Chondrocyte (in vitro differentiated cells): ENCODE measurements at regions not wholly inside any gene's neighbourhood (a gene's known extent, or its start where the extent isn't known, plus 50 kb on each side); places are given as distances from the start of the nearest gene placed in this dataset.
"Not testable (repeated sequence)": the region's sequence is repeated elsewhere in the genome, so short reads cannot be mapped to it uniquely, and the experiment has no call there.

Experiments
- DNase-seq: peaks from one replicate; pipeline ENCODE4 v3.0.0; 2021; ENCODE audit warnings: mixed read lengths, low spot score
- H3K27ac Mint-ChIP-seq: one replicate; pipeline ENCODE4 v1.8.0; 2021; ENCODE audit warnings: mild to moderate bottlenecking, moderate library complexity, mixed read lengths; ENCODE audit not compliant: unreplicated experiment
- H3K27me3 Mint-ChIP-seq: 2 replicates; pipeline ENCODE4 v1.8.0; 2021; ENCODE audit warnings: low read depth, mixed read lengths
- H3K36me3 Mint-ChIP-seq: 2 replicates; pipeline ENCODE4 v1.8.0; 2021; ENCODE audit warnings: low read depth, mixed read lengths
- H3K4me1 Mint-ChIP-seq: 2 replicates; pipeline ENCODE4 v1.8.0; 2021; ENCODE audit warnings: low read depth, mild to moderate bottlenecking, mixed read lengths
- H3K4me3 Mint-ChIP-seq: one replicate; pipeline ENCODE4 v1.8.0; 2021; ENCODE audit warnings: mild to moderate bottlenecking, moderate library complexity, mixed read lengths; ENCODE audit not compliant: unreplicated experiment
- H3K9me3 Mint-ChIP-seq: 2 replicates; pipeline ENCODE4 v1.8.0; 2021; ENCODE audit warnings: low read depth, mixed read lengths
- TF ChIP-seq, protein P1 (sequence below): fragments of 200-600 bp; sonication (generic); IDR thresholded peaks from 2 replicates; pipeline ENCODE4 v1.5.0; 2021; ENCODE audit warnings: antibody characterized with exemption, mild to moderate bottlenecking, moderate library complexity

DNA sequence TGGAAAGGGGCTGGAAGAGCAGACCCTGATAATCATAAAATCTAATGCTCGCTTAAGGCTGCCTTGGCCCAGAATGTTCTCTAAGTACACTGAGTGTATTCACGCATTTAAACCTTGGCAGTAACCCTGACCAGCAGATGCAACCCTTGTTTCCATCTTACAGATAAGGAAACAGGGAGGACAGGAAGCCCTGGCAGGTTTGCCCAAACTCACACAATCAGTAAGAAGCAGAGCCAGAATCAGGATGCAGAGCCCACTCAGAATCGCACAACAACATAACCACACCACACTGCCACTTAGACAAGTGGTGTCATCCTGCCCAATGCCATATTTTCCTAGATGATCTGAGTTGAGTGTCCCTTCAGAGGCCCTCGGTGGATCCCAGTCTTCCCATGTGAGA is 214.5 kb upstream of the HES1 start:
- Mint-ChIP-seq H3K27ac (no peak overlapping the region), H3K4me3 (no peak overlapping the region), H3K36me3 (peaks cover 10% of the 10 kb centered on the region), H3K4me1 (no peaks in the 10 kb centered on the region), H3K9me3 (peaks cover 27% of the 10 kb centered on the region), H3K27me3 (peaks cover 27% of the 10 kb centered on the region)
- TF ChIP-seq, protein P1, sequence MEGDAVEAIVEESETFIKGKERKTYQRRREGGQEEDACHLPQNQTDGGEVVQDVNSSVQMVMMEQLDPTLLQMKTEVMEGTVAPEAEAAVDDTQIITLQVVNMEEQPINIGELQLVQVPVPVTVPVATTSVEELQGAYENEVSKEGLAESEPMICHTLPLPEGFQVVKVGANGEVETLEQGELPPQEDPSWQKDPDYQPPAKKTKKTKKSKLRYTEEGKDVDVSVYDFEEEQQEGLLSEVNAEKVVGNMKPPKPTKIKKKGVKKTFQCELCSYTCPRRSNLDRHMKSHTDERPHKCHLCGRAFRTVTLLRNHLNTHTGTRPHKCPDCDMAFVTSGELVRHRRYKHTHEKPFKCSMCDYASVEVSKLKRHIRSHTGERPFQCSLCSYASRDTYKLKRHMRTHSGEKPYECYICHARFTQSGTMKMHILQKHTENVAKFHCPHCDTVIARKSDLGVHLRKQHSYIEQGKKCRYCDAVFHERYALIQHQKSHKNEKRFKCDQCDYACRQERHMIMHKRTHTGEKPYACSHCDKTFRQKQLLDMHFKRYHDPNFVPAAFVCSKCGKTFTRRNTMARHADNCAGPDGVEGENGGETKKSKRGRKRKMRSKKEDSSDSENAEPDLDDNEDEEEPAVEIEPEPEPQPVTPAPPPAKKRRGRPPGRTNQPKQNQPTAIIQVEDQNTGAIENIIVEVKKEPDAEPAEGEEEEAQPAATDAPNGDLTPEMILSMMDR: no peak
- no peak for DNase-seq

DNA sequence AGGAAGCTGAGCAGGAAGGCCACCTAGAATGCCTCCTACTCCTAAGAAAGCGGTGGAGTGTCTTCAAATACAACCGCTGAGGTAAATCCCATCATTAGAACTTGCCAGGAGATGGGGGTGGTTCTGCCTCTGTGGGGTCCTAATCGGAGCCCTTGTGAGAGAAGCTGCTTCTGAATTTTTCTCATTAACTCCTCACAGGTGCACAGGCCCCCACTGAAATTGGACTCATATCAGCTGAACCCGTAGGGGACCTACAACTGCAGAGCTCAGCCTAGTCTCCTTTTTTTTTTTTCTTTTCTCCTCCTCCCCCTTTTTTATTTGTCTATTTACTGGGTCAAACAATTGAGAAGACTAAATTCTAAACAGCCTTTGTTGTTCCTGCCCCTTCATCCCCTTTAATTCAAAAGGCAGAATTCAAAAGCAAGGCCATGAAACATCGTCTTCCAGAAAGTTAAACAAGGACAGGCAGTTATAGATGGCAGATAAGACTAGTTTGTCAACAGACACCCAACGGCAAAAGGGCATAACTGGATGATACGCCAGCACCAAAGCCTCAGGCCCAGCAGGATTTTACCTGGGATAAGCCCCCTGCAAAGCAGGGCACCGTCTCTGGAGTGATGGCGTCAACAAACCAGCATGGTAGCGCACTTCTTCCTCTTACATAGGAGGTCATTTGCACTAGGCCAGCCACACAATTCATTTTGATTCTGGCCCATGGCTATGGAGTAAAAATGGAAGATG is 213.7 kb upstream of the HES1 start:
- H3K4me3 Mint-ChIP-seq: no peak overlapping the region
- H3K36me3 Mint-ChIP-seq: peaks cover 10% of the 10 kb centered on the region
- H3K27ac Mint-ChIP-seq: no peak overlapping the region
- peaks cover 28% of the 10 kb centered on the region for H3K9me3 Mint-ChIP-seq
- H3K27me3 Mint-ChIP-seq: peaks cover 22% of the 10 kb centered on the region
- TF ChIP-seq, protein P1: no peak
- no peaks in the 10 kb centered on the region for H3K4me1 Mint-ChIP-seq
- DNase-seq: no peak

DNA sequence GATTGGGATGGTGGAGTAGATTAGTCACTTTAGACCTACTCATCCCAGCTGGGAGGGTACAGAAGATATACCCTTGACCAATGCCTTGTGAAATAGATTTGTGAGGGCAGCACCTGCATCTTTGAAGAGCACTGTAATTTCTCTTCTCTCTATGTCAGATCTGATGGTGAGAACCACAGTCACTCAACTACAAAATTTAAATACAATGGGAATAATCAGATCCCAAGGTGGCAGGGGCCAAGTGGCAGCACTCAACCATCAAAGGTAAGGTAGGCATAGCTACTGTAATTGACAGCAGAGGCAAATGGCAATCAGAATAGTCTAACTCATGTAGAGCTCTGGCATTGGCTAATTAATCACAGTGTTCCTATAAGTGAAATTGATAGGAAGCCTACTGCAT is 212.0 kb upstream of the HES1 start:
- H3K27ac Mint-ChIP-seq, DNase-seq, H3K4me3 Mint-ChIP-seq, H3K4me1 Mint-ChIP-seq, H3K36me3 Mint-ChIP-seq: not testable (repeated sequence)
- H3K9me3 Mint-ChIP-seq: peaks cover 28% of the 10 kb centered on the region
- H3K27me3 Mint-ChIP-seq: peaks cover 23% of the 10 kb centered on the region

DNA sequence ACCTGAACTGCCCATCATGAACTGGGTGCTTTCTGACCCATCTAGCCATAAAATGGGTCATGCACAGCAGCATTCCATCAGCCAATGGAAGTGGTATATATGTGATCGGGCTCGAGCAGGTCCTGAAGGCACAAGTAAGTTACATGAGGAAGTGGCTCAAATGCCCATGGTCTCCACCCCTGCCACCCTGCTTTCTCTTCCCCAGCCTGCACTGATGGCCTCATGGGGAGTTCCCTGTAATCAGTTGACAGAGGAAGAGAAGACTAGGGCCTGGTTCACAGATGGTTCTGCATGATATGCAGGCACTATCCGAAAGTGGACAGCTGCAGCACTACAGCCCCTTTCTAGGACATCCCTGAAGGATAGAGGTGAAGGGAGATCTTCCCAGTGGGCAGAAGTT is 209.9 kb upstream of the HES1 start:
- peaks cover 25% of the 10 kb centered on the region for H3K27me3 Mint-ChIP-seq

DNA sequence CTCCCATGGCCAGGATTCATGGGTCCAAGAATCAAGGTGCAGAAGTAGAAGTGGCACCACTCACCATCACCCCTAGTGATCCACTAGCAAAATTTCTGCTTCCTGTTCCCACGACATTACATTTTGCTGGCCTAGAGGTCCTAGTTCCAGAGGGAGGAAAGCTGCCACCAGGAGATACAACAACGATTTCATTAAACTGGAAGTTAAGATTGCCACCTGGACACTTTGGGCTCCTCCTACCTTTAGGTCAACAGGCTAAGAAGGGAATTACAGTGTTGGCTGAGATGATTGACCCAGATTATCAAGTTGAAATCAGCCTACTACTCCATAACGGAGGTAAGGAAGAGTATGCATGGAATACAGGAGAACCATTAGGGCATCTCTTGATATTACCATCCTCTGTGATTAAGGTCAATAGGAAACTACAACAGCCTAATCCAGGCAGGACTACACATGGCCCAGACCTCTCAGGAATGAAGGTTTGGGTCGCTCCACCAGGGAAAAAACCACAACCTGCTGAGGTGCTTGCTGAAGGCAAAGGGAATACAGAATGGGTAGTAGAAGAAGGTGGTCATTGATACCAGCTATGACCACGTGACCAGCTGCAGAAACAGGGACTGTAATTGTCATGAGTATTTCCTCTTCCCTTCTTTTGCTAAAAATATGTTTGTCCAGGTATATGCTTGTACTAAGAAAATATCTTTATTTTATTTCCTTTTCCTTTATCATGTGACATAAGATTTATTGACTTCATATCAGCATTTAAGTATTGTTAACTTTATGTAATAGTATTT is 208.3 kb upstream of the HES1 start:
- H3K27ac Mint-ChIP-seq, H3K4me1 Mint-ChIP-seq, DNase-seq, H3K36me3 Mint-ChIP-seq, H3K4me3 Mint-ChIP-seq: not testable (repeated sequence)
- Mint-ChIP-seq H3K9me3 (peaks cover 24% of the 10 kb centered on the region), H3K27me3 (peaks cover 27% of the 10 kb centered on the region)

More for the DNA sequence above, 209.9 kb upstream of the HES1 start:
- H3K36me3 Mint-ChIP-seq, H3K4me1 Mint-ChIP-seq, H3K27ac Mint-ChIP-seq, DNase-seq, H3K4me3 Mint-ChIP-seq: not testable (repeated sequence)
- H3K9me3 Mint-ChIP-seq: peaks cover 28% of the 10 kb centered on the region

DNA sequence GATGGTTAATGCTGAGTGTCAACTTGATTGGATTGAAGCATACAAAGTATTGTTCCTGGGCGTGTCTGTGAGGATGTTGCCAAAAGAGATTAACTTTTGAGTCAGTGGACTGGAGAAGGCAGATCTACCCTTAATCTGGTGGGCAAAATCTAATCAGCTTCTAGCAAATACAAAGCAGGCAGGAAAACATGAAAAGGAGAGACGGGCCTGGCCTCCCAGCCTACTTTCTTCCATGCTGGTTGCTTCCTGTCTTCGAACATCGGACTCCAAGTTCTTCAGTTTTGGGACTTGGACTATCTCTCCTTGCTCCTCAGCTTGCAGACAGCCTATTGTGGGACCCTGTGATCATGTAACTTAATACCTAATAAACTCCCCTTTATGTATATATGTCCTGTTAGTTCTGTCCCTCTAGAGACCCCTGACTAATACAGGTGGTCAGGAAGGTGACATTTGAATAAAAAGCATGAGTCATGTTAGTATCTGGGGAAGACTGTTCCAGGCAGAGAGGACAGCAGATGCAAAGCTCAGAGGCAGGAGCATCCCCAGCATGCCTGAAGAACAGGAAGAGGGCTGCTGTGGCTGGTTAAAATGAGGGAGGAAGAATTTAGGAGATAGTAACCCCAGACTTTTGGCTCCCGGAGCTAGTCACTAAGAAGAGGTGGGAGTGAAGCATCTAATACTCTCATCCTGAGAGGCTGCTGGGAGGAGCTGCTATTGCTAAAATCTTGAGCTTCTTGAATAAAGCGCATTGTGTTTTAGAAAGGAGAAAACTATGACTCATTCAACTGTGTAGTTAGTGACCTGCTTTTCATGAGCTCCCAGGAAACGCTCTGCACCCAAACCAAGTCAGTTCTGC is 207.4 kb upstream of the HES1 start:
- H3K36me3 Mint-ChIP-seq: peaks cover 5% of the 10 kb centered on the region
- H3K9me3 Mint-ChIP-seq: peaks cover 16% of the 10 kb centered on the region
- no peak overlapping the region for H3K4me3 Mint-ChIP-seq
- DNase-seq: no peak
- H3K4me1 Mint-ChIP-seq: no peaks in the 10 kb centered on the region
- TF ChIP-seq, protein P1: no peak
- peaks cover 31% of the 10 kb centered on the region for H3K27me3 Mint-ChIP-seq
- H3K27ac Mint-ChIP-seq: no peak overlapping the region
